Astrocyte (in vitro differentiated cells and primary cell): ENCODE measurements at regions not wholly inside any gene's neighbourhood (a gene's known extent, or its start where the extent isn't known, plus 50 kb on each side); places are given as distances from the start of the nearest gene placed in this dataset.

ENCODE experiments used
- CTCF ChIP-seq: IDR thresholded peaks from 2 replicates; pipeline ENCODE4 v1.5.1; 2011; ENCODE audit warnings: low read depth, mild to moderate bottlenecking, inconsistent platforms, low read length, moderate library complexity; ENCODE audit not compliant: insufficient read depth
- EZH2 ChIP-seq: IDR thresholded peaks from 2 replicates; pipeline ENCODE4 v1.6.1; 2012; ENCODE audit warnings: mild to moderate bottlenecking, low read length, inconsistent platforms; ENCODE audit not compliant: insufficient read depth

GRCh38 chrX:39772057-39772832 is 325.5 kb downstream of the BCOR start:
- TF ChIP-seq CTCF (no peak), EZH2 (no peak)
